ENCODE measurements at regions not wholly inside any gene's neighbourhood (a gene's known extent, or its start where the extent isn't known, plus 50 kb on each side); places are given as distances from the start of the nearest gene placed in this dataset.

GRCh38 chr10:89992575-89992974 lies 291.2 kb downstream of the KIF20B start:
- TF ChIP-seq, protein P1, sequence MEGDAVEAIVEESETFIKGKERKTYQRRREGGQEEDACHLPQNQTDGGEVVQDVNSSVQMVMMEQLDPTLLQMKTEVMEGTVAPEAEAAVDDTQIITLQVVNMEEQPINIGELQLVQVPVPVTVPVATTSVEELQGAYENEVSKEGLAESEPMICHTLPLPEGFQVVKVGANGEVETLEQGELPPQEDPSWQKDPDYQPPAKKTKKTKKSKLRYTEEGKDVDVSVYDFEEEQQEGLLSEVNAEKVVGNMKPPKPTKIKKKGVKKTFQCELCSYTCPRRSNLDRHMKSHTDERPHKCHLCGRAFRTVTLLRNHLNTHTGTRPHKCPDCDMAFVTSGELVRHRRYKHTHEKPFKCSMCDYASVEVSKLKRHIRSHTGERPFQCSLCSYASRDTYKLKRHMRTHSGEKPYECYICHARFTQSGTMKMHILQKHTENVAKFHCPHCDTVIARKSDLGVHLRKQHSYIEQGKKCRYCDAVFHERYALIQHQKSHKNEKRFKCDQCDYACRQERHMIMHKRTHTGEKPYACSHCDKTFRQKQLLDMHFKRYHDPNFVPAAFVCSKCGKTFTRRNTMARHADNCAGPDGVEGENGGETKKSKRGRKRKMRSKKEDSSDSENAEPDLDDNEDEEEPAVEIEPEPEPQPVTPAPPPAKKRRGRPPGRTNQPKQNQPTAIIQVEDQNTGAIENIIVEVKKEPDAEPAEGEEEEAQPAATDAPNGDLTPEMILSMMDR (IDR thresholded peaks at IDR 0.05): no peak
- no peak for TF ChIP-seq POLR2A (IDR thresholded peaks at IDR 0.05)
